Suprapubic skin (tissue), 4 donors: ENCODE measurements at regions not wholly inside any gene's neighbourhood (a gene's known extent, or its start where the extent isn't known, plus 50 kb on each side); places are given as distances from the start of the nearest gene placed in this dataset.

Source experiments
- DNase-seq, 2 donors: peaks; one replicate each; pipeline ENCODE4 v3.0.0-alpha.2; 2019; ENCODE audit warnings: low spot score in 2 of 2
- H3K27ac ChIP-seq: fragments of 200-600 bp; sonication (generic); one replicate; pipeline ENCODE4 v1.5.1; 2019
- H3K27me3 ChIP-seq: fragments of 200-600 bp; sonication (generic); one replicate; pipeline ENCODE4 v1.5.1; 2019
- H3K36me3 ChIP-seq: fragments of 200-600 bp; sonication (generic); one replicate; pipeline ENCODE4 v1.5.1; 2019
- H3K4me1 ChIP-seq: fragments of 200-600 bp; sonication (generic); one replicate; pipeline ENCODE4 v1.5.1; 2019
- H3K4me3 ChIP-seq: fragments of 200-600 bp; sonication (generic); one replicate; pipeline ENCODE4 v1.5.1; 2019; ENCODE audit warnings: mild to moderate bottlenecking
- H3K9me3 ChIP-seq: fragments of 200-600 bp; sonication (generic); one replicate; pipeline ENCODE4 v1.5.1; 2019
- EP300 ChIP-seq: sonication (generic); formaldehyde crosslinking; IDR thresholded peaks from one replicate; pipeline ENCODE4 v1.6.1; 2017; ENCODE audit warnings: antibody characterized with exemption
- POLR2A ChIP-seq, 2 donors: fragments of 450-650 bp; IDR thresholded peaks; one replicate each; pipeline ENCODE4 v1.6.1; 2017; ENCODE audit warnings: antibody characterized with exemption in 2 of 2, mild to moderate bottlenecking in 2 of 2, moderate library complexity in 2 of 2
- POLR2AphosphoS5 ChIP-seq, 3 donors: sonication (generic); formaldehyde crosslinking; IDR thresholded peaks; one replicate each; pipeline ENCODE4 v1.6.1; 2017; ENCODE audit warnings: antibody characterized with exemption in 3 of 3
- WGBS: methylation state at CpG from one replicate; pipeline ENCODE4 v1.1.5; 2018; 5-methylcytosine and 5-hydroxymethylcytosine counted together
- TF ChIP-seq, protein P1 (sequence below), 2 donors: fragments of 200-600 bp in 1 of 2; fragments of 450-650 bp in 1 of 2; sonication (generic) in 1 of 2; IDR thresholded peaks; one replicate each; pipeline ENCODE4 v1.5.1; 2016 to 2019; ENCODE audit warnings: antibody characterized with exemption in 2 of 2, mild to moderate bottlenecking in 1 of 2, moderate library complexity in 1 of 2

GRCh38 chr4:11152684-11153083 is 276.0 kb downstream of the HS3ST1 start:
- H3K27ac ChIP-seq, result no peak overlapping the region
- no peaks in the 10 kb centered on the region for H3K9me3 ChIP-seq
- DNase-seq, result no peak
- H3K4me3 ChIP-seq, result no peak overlapping the region
- WGBS, result 72% methylated on average over 2 of the region's 2 CpGs
- H3K27me3 ChIP-seq, result no peaks in the 10 kb centered on the region
- H3K4me1 ChIP-seq, result no peaks in the 10 kb centered on the region
- TF ChIP-seq EP300 (no peak), POLR2A (IDR thresholded peaks at IDR 0.05) (no peak)
- TF ChIP-seq, protein P1, sequence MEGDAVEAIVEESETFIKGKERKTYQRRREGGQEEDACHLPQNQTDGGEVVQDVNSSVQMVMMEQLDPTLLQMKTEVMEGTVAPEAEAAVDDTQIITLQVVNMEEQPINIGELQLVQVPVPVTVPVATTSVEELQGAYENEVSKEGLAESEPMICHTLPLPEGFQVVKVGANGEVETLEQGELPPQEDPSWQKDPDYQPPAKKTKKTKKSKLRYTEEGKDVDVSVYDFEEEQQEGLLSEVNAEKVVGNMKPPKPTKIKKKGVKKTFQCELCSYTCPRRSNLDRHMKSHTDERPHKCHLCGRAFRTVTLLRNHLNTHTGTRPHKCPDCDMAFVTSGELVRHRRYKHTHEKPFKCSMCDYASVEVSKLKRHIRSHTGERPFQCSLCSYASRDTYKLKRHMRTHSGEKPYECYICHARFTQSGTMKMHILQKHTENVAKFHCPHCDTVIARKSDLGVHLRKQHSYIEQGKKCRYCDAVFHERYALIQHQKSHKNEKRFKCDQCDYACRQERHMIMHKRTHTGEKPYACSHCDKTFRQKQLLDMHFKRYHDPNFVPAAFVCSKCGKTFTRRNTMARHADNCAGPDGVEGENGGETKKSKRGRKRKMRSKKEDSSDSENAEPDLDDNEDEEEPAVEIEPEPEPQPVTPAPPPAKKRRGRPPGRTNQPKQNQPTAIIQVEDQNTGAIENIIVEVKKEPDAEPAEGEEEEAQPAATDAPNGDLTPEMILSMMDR (IDR thresholded peaks at IDR 0.05), result no peak
- no peaks in the 10 kb centered on the region for H3K36me3 ChIP-seq

DNA sequence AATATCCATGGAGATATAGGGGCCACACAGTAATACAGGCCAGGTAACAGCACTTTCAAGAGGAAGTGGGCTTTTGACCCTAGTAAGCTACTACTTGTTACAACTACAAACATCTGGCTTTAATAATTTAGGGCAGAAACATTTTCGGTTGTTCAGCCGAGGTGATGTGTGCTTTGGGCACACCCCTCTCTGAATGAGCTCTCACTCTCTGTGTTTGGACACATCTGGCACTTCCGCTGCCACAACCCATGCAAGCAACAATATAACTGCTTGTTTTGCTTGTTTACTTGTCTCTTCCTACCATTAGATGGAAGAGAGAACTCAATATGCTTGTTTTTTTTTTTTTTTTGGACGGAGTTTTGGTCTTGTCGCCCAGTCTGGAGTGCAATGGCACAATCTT is 277.2 kb downstream of the HS3ST1 start:
- no peak overlapping the region for H3K27ac ChIP-seq

DNA sequence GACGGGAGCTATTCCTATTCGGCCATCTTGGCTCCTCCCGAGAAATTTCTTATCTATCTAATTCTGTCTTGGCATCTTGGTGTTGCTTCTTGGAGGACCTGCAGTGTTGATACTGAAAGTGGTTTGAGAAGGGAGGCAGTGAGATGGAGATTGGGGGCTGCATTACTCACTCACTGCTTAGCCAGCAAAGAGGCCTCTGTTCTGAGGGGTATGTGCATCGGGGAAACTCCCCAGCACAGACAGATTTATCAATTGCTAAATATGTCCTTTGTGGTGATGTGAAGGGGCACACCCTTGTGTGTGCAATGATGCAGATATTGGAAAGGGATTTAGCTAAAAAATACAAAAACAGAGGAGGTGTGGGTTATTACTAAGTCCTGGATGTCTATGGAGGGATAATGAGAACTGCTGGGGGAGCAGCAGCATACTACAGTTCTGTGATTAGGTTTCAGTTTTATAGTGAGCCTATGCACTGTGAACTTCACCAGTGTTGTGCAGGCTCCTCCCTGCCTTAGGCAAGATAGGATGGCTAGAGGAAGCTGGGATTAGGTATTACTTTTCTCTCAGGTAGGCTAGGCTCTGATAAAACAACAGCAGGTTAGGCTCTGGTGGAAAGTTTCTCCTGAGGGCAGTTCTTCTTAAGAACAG is 279.0 kb downstream of the HS3ST1 start:
- TF ChIP-seq EP300 (no peak), POLR2A (IDR thresholded peaks at IDR 0.05) (no peak), POLR2AphosphoS5 (IDR thresholded peaks at IDR 0.05) (no peak)
- TF ChIP-seq, protein P1 (IDR thresholded peaks at IDR 0.05), result no peak
- Histone ChIP-seq H3K36me3 (no peaks in the 10 kb centered on the region), H3K27me3 (no peaks in the 10 kb centered on the region), H3K4me1 (no peaks in the 10 kb centered on the region), H3K9me3 (no peaks in the 10 kb centered on the region), H3K27ac (no peak overlapping the region), H3K4me3 (no peak overlapping the region)
- DNase-seq, result no peak
- 88% methylated on average over 4 of the region's 4 CpGs for WGBS

More for the DNA sequence above, 277.2 kb downstream of the HS3ST1 start:
- no peaks in the 10 kb centered on the region for H3K27me3 ChIP-seq
- H3K4me3 ChIP-seq, result no peak overlapping the region
- H3K9me3 ChIP-seq, result no peaks in the 10 kb centered on the region
- no peak for DNase-seq
- TF ChIP-seq POLR2AphosphoS5 (IDR thresholded peaks at IDR 0.05), result no peak
- no peak for TF ChIP-seq EP300
- no peaks in the 10 kb centered on the region for H3K4me1 ChIP-seq
- H3K36me3 ChIP-seq, result no peaks in the 10 kb centered on the region
- 77% methylated on average over 5 of the region's 5 CpGs for WGBS

GRCh38 chr4:11139871-11140270 is 288.8 kb downstream of the HS3ST1 start:
- no peaks in the 10 kb centered on the region for H3K9me3 ChIP-seq
- WGBS, result 77% methylated on average over 1 of the region's 1 CpG
- no peak overlapping the region for H3K27ac ChIP-seq
- no peak for DNase-seq
- no peaks in the 10 kb centered on the region for H3K36me3 ChIP-seq
- no peaks in the 10 kb centered on the region for H3K27me3 ChIP-seq
- H3K4me1 ChIP-seq, result no peaks in the 10 kb centered on the region
- no peak overlapping the region for H3K4me3 ChIP-seq
- TF ChIP-seq EP300, result no peak
- TF ChIP-seq, protein P1 (IDR thresholded peaks at IDR 0.05), result no peak
- no peak for TF ChIP-seq POLR2A (IDR thresholded peaks at IDR 0.05)
- TF ChIP-seq POLR2AphosphoS5 (IDR thresholded peaks at IDR 0.05), result no peak

GRCh38 chr4:11138964-11139363 is 289.7 kb downstream of the HS3ST1 start:
- WGBS, result 56% methylated on average over 1 of the region's 1 CpG
- H3K36me3 ChIP-seq, result no peaks in the 10 kb centered on the region
- H3K27me3 ChIP-seq, result no peaks in the 10 kb centered on the region
- no peak for DNase-seq
- no peak overlapping the region for H3K27ac ChIP-seq
- H3K9me3 ChIP-seq, result no peaks in the 10 kb centered on the region
- TF ChIP-seq EP300 (no peak), POLR2A (IDR thresholded peaks at IDR 0.05) (no peak), POLR2AphosphoS5 (IDR thresholded peaks at IDR 0.05) (no peak)
- TF ChIP-seq, protein P1 (IDR thresholded peaks at IDR 0.05), result no peak
- no peak overlapping the region for H3K4me3 ChIP-seq
- no peaks in the 10 kb centered on the region for H3K4me1 ChIP-seq

DNA sequence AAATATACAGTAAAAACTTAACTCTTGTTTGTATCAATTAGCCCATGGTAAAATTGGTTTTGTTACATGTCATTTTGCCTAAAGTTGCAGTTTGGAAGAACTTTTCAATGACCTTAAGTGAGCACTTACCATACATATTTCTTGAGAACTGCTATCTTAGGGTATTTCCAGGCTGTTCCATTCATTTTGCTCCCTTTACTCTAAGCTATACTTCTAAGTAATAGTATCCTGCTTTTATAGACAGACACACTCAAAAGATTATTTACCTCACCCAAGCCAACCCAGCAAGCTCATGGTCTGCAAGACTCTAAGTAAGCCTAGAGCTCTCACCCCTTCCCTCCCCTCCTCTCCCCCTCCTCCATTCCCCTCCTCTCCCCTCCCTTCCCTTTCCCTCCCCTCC is 294.0 kb downstream of the HS3ST1 start:
- no peak for DNase-seq
- TF ChIP-seq EP300, result no peak
- TF ChIP-seq, protein P1 (IDR thresholded peaks at IDR 0.05), result no peak
- TF ChIP-seq POLR2AphosphoS5 (IDR thresholded peaks at IDR 0.05), result no peak
- no peak for TF ChIP-seq POLR2A (IDR thresholded peaks at IDR 0.05)
- Histone ChIP-seq H3K36me3 (no peaks in the 10 kb centered on the region), H3K9me3 (no peaks in the 10 kb centered on the region), H3K27me3 (no peaks in the 10 kb centered on the region), H3K4me1 (no peaks in the 10 kb centered on the region), H3K4me3 (no peak overlapping the region), H3K27ac (no peak overlapping the region)
